Stimulated activated CD4-positive, alpha-beta T cell treated with anti-CD3 and anti-CD28 coated beads, Interleukin-4, amount 100 ng/mL, for 48 hours (primary cell): ENCODE measurements at regions not wholly inside any gene's neighbourhood (a gene's known extent, or its start where the extent isn't known, plus 50 kb on each side); places are given as distances from the start of the nearest gene placed in this dataset.
"Not testable (repeated sequence)": the region's sequence is repeated elsewhere in the genome, so short reads cannot be mapped to it uniquely, and the experiment has no call there.

Experiments
- DNase-seq, 2 donors: peaks; one replicate each; pipeline ENCODE4 v3.0.0-alpha.2; 2020; ENCODE audit warnings: low read depth in 2 of 2

- DNase-seq = no peak
Measured at GRCh38 chrX:41003506-41004270, 81.6 kb upstream of the USP9X start.

- no peak for DNase-seq
Measured at GRCh38 chrX:41005445-41005992, 79.7 kb upstream of the USP9X start.

GRCh38 chrX:41009850-41010846 lies 75.1 kb upstream of the USP9X start:
- peak; percentile 6 to 11 for DNase-seq

GRCh38 chrX:41014776-41015360 lies 70.4 kb upstream of the USP9X start:
- no peak for DNase-seq

GRCh38 chrX:41017785-41018184 lies 67.5 kb upstream of the USP9X start:
- not testable (repeated sequence) for DNase-seq

- not testable (repeated sequence) for DNase-seq
Measured at GRCh38 chrX:41018391-41019040, 66.7 kb upstream of the USP9X start.

- no peak for DNase-seq
Measured at GRCh38 chrX:41019041-41019392, 66.2 kb upstream of the USP9X start.

- no peak for DNase-seq
Measured at GRCh38 chrX:41022566-41022965, 62.7 kb upstream of the USP9X start.

GRCh38 chrX:41023098-41023497 lies 62.1 kb upstream of the USP9X start:
- no peak for DNase-seq

GRCh38 chrX:41024335-41024734 lies 60.9 kb upstream of the USP9X start:
- not testable (repeated sequence) for DNase-seq

GRCh38 chrX:41024755-41025154 lies 60.5 kb upstream of the USP9X start:
- no peak for DNase-seq

- DNase-seq = no peak
Measured at GRCh38 chrX:41025926-41026701, 59.1 kb upstream of the USP9X start.

GRCh38 chrX:41026702-41027078 lies 58.6 kb upstream of the USP9X start:
- DNase-seq = no peak

- DNase-seq = no peak
Measured at GRCh38 chrX:41029332-41029731, 55.9 kb upstream of the USP9X start.

GRCh38 chrX:41031256-41031967 lies 53.8 kb upstream of the USP9X start:
- DNase-seq = no peak

GRCh38 chrX:41033299-41033698 lies 51.9 kb upstream of the USP9X start:
- DNase-seq = no peak

- not testable (repeated sequence) for DNase-seq
Measured at GRCh38 chrX:41034902-41035301, 50.3 kb upstream of the USP9X start.
